CD4-positive, alpha-beta T cell treated with Interleukin-15 for 4 hours (primary cell): ENCODE measurements at regions not wholly inside any gene's neighbourhood (a gene's known extent, or its start where the extent isn't known, plus 50 kb on each side); places are given as distances from the start of the nearest gene placed in this dataset.
"Not testable (repeated sequence)": the region's sequence is repeated elsewhere in the genome, so short reads cannot be mapped to it uniquely, and the experiment has no call there.

Experiments used
- DNase-seq: peaks from one replicate; pipeline ENCODE4 v3.0.0-alpha.2; 2020; ENCODE audit warnings: low spot score

GRCh38 chr2:234275515-234275914, 221.4 kb downstream of the ARL4C start:
- DNase-seq = no peak

GRCh38 chr2:234273887-234274584, 222.8 kb downstream of the ARL4C start:
- peak; percentile 68 for DNase-seq

- DNase-seq = no peak
Measured at GRCh38 chr2:234272069-234272850, 221.8 kb downstream of the SPP2 start.

- no peak for DNase-seq
Measured at GRCh38 chr2:234271338-234271737, 220.8 kb downstream of the SPP2 start.

GRCh38 chr2:234269769-234270204, 219.3 kb downstream of the SPP2 start:
- no peak for DNase-seq

GRCh38 chr2:234267534-234267933, 217.0 kb downstream of the SPP2 start:
- no peak for DNase-seq

GRCh38 chr2:234266952-234267351, 216.4 kb downstream of the SPP2 start:
- DNase-seq = no peak

- DNase-seq = no peak
Measured at GRCh38 chr2:234265206-234265605, 214.7 kb downstream of the SPP2 start.

GRCh38 chr2:234261736-234262135, 211.2 kb downstream of the SPP2 start:
- no peak for DNase-seq

GRCh38 chr2:234259440-234259839, 208.9 kb downstream of the SPP2 start:
- no peak for DNase-seq

GRCh38 chr2:234258562-234259141, 208.2 kb downstream of the SPP2 start:
- DNase-seq = no peak

GRCh38 chr2:234257859-234258561, 207.5 kb downstream of the SPP2 start:
- peak; percentile 42 for DNase-seq

- no peak for DNase-seq
Measured at GRCh38 chr2:234256516-234256915, 206.0 kb downstream of the SPP2 start.

- DNase-seq = no peak
Measured at GRCh38 chr2:234254783-234255521, 204.4 kb downstream of the SPP2 start.

- DNase-seq = no peak
Measured at GRCh38 chr2:234252772-234253171, 202.3 kb downstream of the SPP2 start.

- DNase-seq = no peak
Measured at GRCh38 chr2:234251326-234252271, 201.1 kb downstream of the SPP2 start.

- no peak for DNase-seq
Measured at GRCh38 chr2:234250926-234251325, 200.4 kb downstream of the SPP2 start.

GRCh38 chr2:234249873-234250272, 199.4 kb downstream of the SPP2 start:
- no peak for DNase-seq

GRCh38 chr2:234249034-234249735, 198.7 kb downstream of the SPP2 start:
- no peak for DNase-seq

GRCh38 chr2:234248213-234248710, 197.8 kb downstream of the SPP2 start:
- not testable (repeated sequence) for DNase-seq
